IMR-90 (cell line): ENCODE measurements at regions not wholly inside any gene's neighbourhood (a gene's known extent, or its start where the extent isn't known, plus 50 kb on each side); places are given as distances from the start of the nearest gene placed in this dataset.

Experiments
- ATAC-seq: fragments of 200-7000 bp; cut with Tn5 transposase; 2 replicates; pipeline ENCODE4 v1.9.1; 2020; ENCODE audit warnings: low read depth, mild to moderate bottlenecking, moderate library complexity
- BruUV-seq: library from RNA; stranded (reverse); fragments of 400-500 nt; replicated peaks from 2 replicates; lab custom pipeline; 2021; lab: Mats Ljungman, UMichigan
- CTCF ChIA-PET: fragments of 300-600 bp; formaldehyde crosslinking; extraction: SDS; loops from one replicate; lab custom pipeline; 2021; ENCODE audit warnings: antibody characterized with exemption; lab: Yijun Ruan, JAX
- POLR2A ChIA-PET: fragments of 300-600 bp; sonication (Branson Sonifier 250); formaldehyde crosslinking; loops from one replicate; lab custom pipeline; 2022; ENCODE audit warnings: antibody characterized with exemption; ENCODE audit not compliant: unreplicated experiment; lab: Charles Lee
- DNase-seq: peaks from one replicate; pipeline ENCODE4 v3.0.0; 2013
- H2AFZ ChIP-seq: replicated peaks from 2 replicates; pipeline ENCODE3; 2013; ENCODE audit warnings: low read length, mild to moderate bottlenecking; ENCODE audit not compliant: poor library complexity
- H2AK5ac ChIP-seq: 2 replicates; pipeline ENCODE4 v1.6.1; 2013; ENCODE audit warnings: low read depth, low read length, inconsistent platforms
- H2AK9ac ChIP-seq: replicated peaks from 2 replicates; pipeline ENCODE3; 2013; ENCODE audit warnings: mild to moderate bottlenecking, low read depth, low read length, moderate library complexity; ENCODE audit not compliant: poor library complexity
- H2BK120ac ChIP-seq: 2 replicates; pipeline ENCODE4 v1.6.1; 2013; ENCODE audit warnings: low read depth, low read length, inconsistent platforms
- H2BK15ac ChIP-seq: 3 replicates; pipeline ENCODE4 v1.6.1; 2013; ENCODE audit warnings: low read depth, low read length, inconsistent platforms
- H2BK20ac ChIP-seq: 2 replicates; pipeline ENCODE4 v1.6.1; 2013; ENCODE audit warnings: low read depth, mild to moderate bottlenecking, inconsistent platforms, low read length, moderate library complexity
- H2BK5ac ChIP-seq: 2 replicates; pipeline ENCODE4 v1.6.1; 2013; ENCODE audit warnings: mild to moderate bottlenecking, low read depth, low read length, inconsistent platforms; ENCODE audit not compliant: poor library complexity, severe bottlenecking
- H3K14ac ChIP-seq: replicated peaks from 2 replicates; pipeline ENCODE4 v1.6.1; 2013; ENCODE audit warnings: low read depth, low read length, inconsistent platforms
- H3K18ac ChIP-seq: 2 replicates; pipeline ENCODE4 v1.6.1; 2013; ENCODE audit warnings: low read depth, low read length, control low read depth
- H3K23ac ChIP-seq: 2 replicates; pipeline ENCODE4 v1.6.1; 2013; ENCODE audit warnings: low read depth, low read length, inconsistent platforms
- H3K27ac ChIP-seq: 2 replicates; pipeline ENCODE4 v1.5.1; 2013; ENCODE audit warnings: mild to moderate bottlenecking, control low read depth, low read length; ENCODE audit not compliant: insufficient read depth
- H3K27me3 ChIP-seq: 2 replicates; pipeline ENCODE4 v1.6.1; 2013; ENCODE audit warnings: low read length; ENCODE audit not compliant: control insufficient read depth, insufficient read depth
- H3K36me3 ChIP-seq: 2 replicates; pipeline ENCODE4 v1.6.1; 2013; ENCODE audit warnings: low read length, mixed read lengths; ENCODE audit not compliant: control insufficient read depth, insufficient read depth
- H3K4ac ChIP-seq: 2 replicates; pipeline ENCODE4 v1.6.1; 2013; ENCODE audit warnings: low read depth, low read length, inconsistent platforms
- H3K4me1 ChIP-seq: 2 replicates; pipeline ENCODE4 v1.6.1; 2013; ENCODE audit warnings: low read length, mixed read lengths; ENCODE audit not compliant: control insufficient read depth, insufficient read depth
- H3K4me2 ChIP-seq: 2 replicates; pipeline ENCODE4 v1.6.1; 2013; ENCODE audit warnings: low read depth, mild to moderate bottlenecking, control low read depth, low read length, moderate library complexity
- H3K4me3 ChIP-seq: 2 replicates; pipeline ENCODE4 v1.5.1; 2013; ENCODE audit warnings: low read depth, mild to moderate bottlenecking, control low read depth, low read length, moderate library complexity; ENCODE audit not compliant: insufficient read depth
- H3K56ac ChIP-seq: 2 replicates; pipeline ENCODE4 v1.6.1; 2013; ENCODE audit warnings: low read length, inconsistent platforms; ENCODE audit not compliant: insufficient read depth; ENCODE audit errors: extremely low read depth
- H3K79me1 ChIP-seq, 2 experiments: 2 replicates each; pipeline ENCODE4 v1.6.1; 2013; ENCODE audit warnings: low read length in 2 of 2, inconsistent platforms in 1 of 2, low read depth in 1 of 2
- H3K9ac ChIP-seq: 2 replicates; pipeline ENCODE4 v1.6.1; 2013; ENCODE audit warnings: low read depth, low read length, control low read depth
- H3K9me1 ChIP-seq: 2 replicates; pipeline ENCODE4 v1.6.1; 2013; ENCODE audit warnings: low read length, inconsistent platforms; ENCODE audit not compliant: insufficient read depth
- H3K9me3 ChIP-seq: 2 replicates; pipeline ENCODE4 v1.6.1; 2013; ENCODE audit warnings: low read length; ENCODE audit not compliant: control insufficient read depth, insufficient read depth
- H4K20me1 ChIP-seq: 2 replicates; pipeline ENCODE4 v1.6.1; 2013; ENCODE audit warnings: low read length, inconsistent platforms; ENCODE audit not compliant: insufficient read depth
- H4K5ac ChIP-seq: 2 replicates; pipeline ENCODE4 v1.6.1; 2013; ENCODE audit warnings: mild to moderate bottlenecking, low read depth, low read length, control low read depth
- H4K8ac ChIP-seq, 2 experiments: 2 replicates each; pipeline ENCODE4 v1.6.1; 2013; ENCODE audit warnings: low read depth in 2 of 2, low read length in 2 of 2, control low read depth in 1 of 2, inconsistent platforms in 1 of 2
- H4K91ac ChIP-seq: 2 replicates; pipeline ENCODE4 v1.6.1; 2013; ENCODE audit warnings: low read depth, low read length, inconsistent platforms; ENCODE audit not compliant: insufficient read depth
- BHLHE40 ChIP-seq: fragments of 150-350 bp; IDR thresholded peaks from 2 replicates; pipeline ENCODE4 v1.6.1; 2016; ENCODE audit warnings: mild to moderate bottlenecking, low read depth, low read length
- CEBPB ChIP-seq: IDR thresholded peaks from 2 replicates; pipeline ENCODE4 v1.6.1; 2012; ENCODE audit warnings: low read depth, low read length, improper control_type of control experiment
- CHD1 ChIP-seq: IDR thresholded peaks from 2 replicates; pipeline ENCODE4 v1.6.1; 2012; ENCODE audit warnings: low read depth, low read length, improper control_type of control experiment
- FOS ChIP-seq: fragments of 150-350 bp; IDR thresholded peaks from 2 replicates; pipeline ENCODE4 v1.6.1; 2016; ENCODE audit warnings: low read depth, low read length
- MAFK ChIP-seq: IDR thresholded peaks from 2 replicates; pipeline ENCODE4 v1.6.1; 2012; ENCODE audit warnings: low read depth, low read length, improper control_type of control experiment
- MAZ ChIP-seq: IDR thresholded peaks from 2 replicates; pipeline ENCODE4 v1.6.1; 2012; ENCODE audit warnings: low read depth, mild to moderate bottlenecking, low read length, improper control_type of control experiment, moderate library complexity, borderline replicate concordance
- MXI1 ChIP-seq: IDR thresholded peaks from 2 replicates; pipeline ENCODE4 v1.6.1; 2012; ENCODE audit warnings: low read depth, mild to moderate bottlenecking, low read length, moderate library complexity, borderline replicate concordance
- NFE2L2 ChIP-seq: fragments of 150-350 bp; IDR thresholded peaks from 2 replicates; pipeline ENCODE4 v1.6.1; 2016; ENCODE audit warnings: low read depth, mild to moderate bottlenecking, low read length
- POLR2A ChIP-seq: IDR thresholded peaks from 2 replicates; pipeline ENCODE4 v1.6.1; 2012; ENCODE audit warnings: mild to moderate bottlenecking, low read depth, low read length
- RAD21 ChIP-seq: IDR thresholded peaks from 2 replicates; pipeline ENCODE4 v1.6.1; 2012; ENCODE audit warnings: low read length, improper control_type of control experiment
- RCOR1 ChIP-seq: IDR thresholded peaks from 2 replicates; pipeline ENCODE4 v1.6.1; 2012; ENCODE audit warnings: mild to moderate bottlenecking, low read length, improper control_type of control experiment; ENCODE audit not compliant: insufficient replicate concordance
- RFX5 ChIP-seq: IDR thresholded peaks from 2 replicates; pipeline ENCODE4 v1.8.0; 2012; ENCODE audit warnings: low read depth, mild to moderate bottlenecking, low read length, moderate library complexity
- SMC3 ChIP-seq: fragments of 150-350 bp; IDR thresholded peaks from 2 replicates; pipeline ENCODE4 v1.6.1; 2016; ENCODE audit warnings: low read depth, mild to moderate bottlenecking, antibody characterized with exemption, low read length, moderate library complexity
- dilution Hi-C: fragments of 300-500 bp; cut with HindIII; formaldehyde crosslinking; loops from one replicate; pipeline ENCODE4 v1.14.3; 2018; ENCODE audit warnings: low sequenced_read_pairs; ENCODE audit not compliant: unreplicated experiment
- in situ Hi-C: fragments of 300-500 bp; cut with MboI; formaldehyde crosslinking; loops from 3 replicates; pipeline ENCODE4 v1.14.3; 2019; ENCODE audit warnings: low sequenced_read_pairs, inconsistent platforms, mixed read lengths
- intact Hi-C: fragments of 100-400 bp; cut with micrococcal nuclease; formaldehyde crosslinking; loops from 2 replicates; pipeline ENCODE4 v1.10.0; 2022
- TF ChIP-seq, protein P1 (sequence below): fragments of 150-350 bp; IDR thresholded peaks from 2 replicates; pipeline ENCODE4 v1.6.1; 2017; ENCODE audit warnings: mild to moderate bottlenecking, antibody characterized with exemption, low read length, low read depth
- TF ChIP-seq, protein P2 (sequence below): conservative IDR thresholded peaks from 2 replicates; pipeline ENCODE4 v1.5.1; 2012; ENCODE audit warnings: mild to moderate bottlenecking, low read depth, low read length, improper control_type of control experiment
- TF ChIP-seq, protein P3 (sequence below): fragments of 150-350 bp; IDR thresholded peaks from 2 replicates; pipeline ENCODE4 v1.6.1; 2016; ENCODE audit warnings: low read depth, mild to moderate bottlenecking, low read length, moderate library complexity, borderline replicate concordance

DNA sequence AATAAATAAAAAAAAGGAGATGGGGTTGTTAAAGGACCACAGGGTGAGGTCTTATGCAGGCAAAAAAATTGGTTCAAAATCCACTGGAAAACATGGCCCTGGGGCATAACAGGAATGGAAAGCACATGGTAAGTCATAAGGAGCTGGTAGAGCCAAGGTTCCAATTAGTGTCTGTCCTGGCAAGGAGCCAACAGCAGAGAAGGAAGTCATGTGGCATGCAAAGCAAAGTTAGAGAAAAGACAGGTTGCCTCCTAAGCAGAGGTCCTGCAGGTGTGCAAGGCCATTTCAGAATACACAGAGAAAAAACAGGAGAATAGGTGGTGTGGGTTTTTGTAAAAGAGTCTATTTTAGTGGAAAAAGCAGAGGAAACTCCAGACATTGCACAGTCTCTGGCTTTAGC, 1881.7 kb downstream of the ARAP2 start:
- in situ Hi-C loops (no loop called here), dilution Hi-C loops (no loop called here), intact Hi-C loops (no loop called here)
- H3K4me3 ChIP-seq = no peak overlapping the region
- ChIA-PET CTCF (no interaction called here), POLR2A (no interaction called here)
- H4K5ac ChIP-seq = no peak overlapping the region
- H3K18ac ChIP-seq = no peak overlapping the region
- H3K27ac ChIP-seq = no peak overlapping the region
- H3K9ac ChIP-seq = no peak overlapping the region
- H4K91ac ChIP-seq = no peak overlapping the region
- no peak overlapping the region for H2AK5ac ChIP-seq
- H2AFZ ChIP-seq = no peak overlapping the region
- H4K20me1 ChIP-seq = no peaks in the 10 kb centered on the region
- H2AK9ac ChIP-seq = no peak overlapping the region
- TF ChIP-seq NFE2L2 = no peak
- no peak for TF ChIP-seq MAFK
- TF ChIP-seq, protein P1, sequence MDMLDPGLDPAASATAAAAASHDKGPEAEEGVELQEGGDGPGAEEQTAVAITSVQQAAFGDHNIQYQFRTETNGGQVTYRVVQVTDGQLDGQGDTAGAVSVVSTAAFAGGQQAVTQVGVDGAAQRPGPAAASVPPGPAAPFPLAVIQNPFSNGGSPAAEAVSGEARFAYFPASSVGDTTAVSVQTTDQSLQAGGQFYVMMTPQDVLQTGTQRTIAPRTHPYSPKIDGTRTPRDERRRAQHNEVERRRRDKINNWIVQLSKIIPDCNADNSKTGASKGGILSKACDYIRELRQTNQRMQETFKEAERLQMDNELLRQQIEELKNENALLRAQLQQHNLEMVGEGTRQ = no peak
- no peak for TF ChIP-seq FOS
- no peak for TF ChIP-seq MAZ
- TF ChIP-seq, protein P2, sequence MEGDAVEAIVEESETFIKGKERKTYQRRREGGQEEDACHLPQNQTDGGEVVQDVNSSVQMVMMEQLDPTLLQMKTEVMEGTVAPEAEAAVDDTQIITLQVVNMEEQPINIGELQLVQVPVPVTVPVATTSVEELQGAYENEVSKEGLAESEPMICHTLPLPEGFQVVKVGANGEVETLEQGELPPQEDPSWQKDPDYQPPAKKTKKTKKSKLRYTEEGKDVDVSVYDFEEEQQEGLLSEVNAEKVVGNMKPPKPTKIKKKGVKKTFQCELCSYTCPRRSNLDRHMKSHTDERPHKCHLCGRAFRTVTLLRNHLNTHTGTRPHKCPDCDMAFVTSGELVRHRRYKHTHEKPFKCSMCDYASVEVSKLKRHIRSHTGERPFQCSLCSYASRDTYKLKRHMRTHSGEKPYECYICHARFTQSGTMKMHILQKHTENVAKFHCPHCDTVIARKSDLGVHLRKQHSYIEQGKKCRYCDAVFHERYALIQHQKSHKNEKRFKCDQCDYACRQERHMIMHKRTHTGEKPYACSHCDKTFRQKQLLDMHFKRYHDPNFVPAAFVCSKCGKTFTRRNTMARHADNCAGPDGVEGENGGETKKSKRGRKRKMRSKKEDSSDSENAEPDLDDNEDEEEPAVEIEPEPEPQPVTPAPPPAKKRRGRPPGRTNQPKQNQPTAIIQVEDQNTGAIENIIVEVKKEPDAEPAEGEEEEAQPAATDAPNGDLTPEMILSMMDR = no peak
- no peak for TF ChIP-seq RCOR1
- TF ChIP-seq RAD21 = no peak
- TF ChIP-seq RFX5 = no peak
- no peak for TF ChIP-seq POLR2A
- TF ChIP-seq CEBPB = no peak
- no peak for TF ChIP-seq CHD1
- no peak for TF ChIP-seq SMC3
- no peak for TF ChIP-seq MXI1
- TF ChIP-seq, protein P3, sequence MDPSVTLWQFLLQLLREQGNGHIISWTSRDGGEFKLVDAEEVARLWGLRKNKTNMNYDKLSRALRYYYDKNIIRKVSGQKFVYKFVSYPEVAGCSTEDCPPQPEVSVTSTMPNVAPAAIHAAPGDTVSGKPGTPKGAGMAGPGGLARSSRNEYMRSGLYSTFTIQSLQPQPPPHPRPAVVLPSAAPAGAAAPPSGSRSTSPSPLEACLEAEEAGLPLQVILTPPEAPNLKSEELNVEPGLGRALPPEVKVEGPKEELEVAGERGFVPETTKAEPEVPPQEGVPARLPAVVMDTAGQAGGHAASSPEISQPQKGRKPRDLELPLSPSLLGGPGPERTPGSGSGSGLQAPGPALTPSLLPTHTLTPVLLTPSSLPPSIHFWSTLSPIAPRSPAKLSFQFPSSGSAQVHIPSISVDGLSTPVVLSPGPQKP = no peak
- no peak for TF ChIP-seq BHLHE40
- H3K36me3 ChIP-seq = no peaks in the 10 kb centered on the region
- ATAC-seq = no peak
- no peak overlapping the region for H3K4me2 ChIP-seq
- no peak for DNase-seq
- H3K4me1 ChIP-seq = no peaks in the 10 kb centered on the region
- no peak overlapping the region for H3K56ac ChIP-seq
- no peaks in the 10 kb centered on the region for H3K27me3 ChIP-seq
- H3K9me3 ChIP-seq = no peaks in the 10 kb centered on the region
- no peak overlapping the region for H4K8ac ChIP-seq
- no peaks in the 10 kb centered on the region for H3K9me1 ChIP-seq
- no peak overlapping the region for H3K23ac ChIP-seq
- no peak overlapping the region for H2BK15ac ChIP-seq
- no peak overlapping the region for H2BK120ac ChIP-seq
- no peak overlapping the region for H3K4ac ChIP-seq
- no peaks in the 10 kb centered on the region for H3K79me1 ChIP-seq
- H2BK20ac ChIP-seq = no peak overlapping the region
- no peak overlapping the region for H3K14ac ChIP-seq
- H2BK5ac ChIP-seq = no peak overlapping the region
- no TSS peak for BruUV-seq
